GM12891 (cell line): ENCODE measurements at regions not wholly inside any gene's neighbourhood (a gene's known extent, or its start where the extent isn't known, plus 50 kb on each side); places are given as distances from the start of the nearest gene placed in this dataset.

ENCODE experiments used
- POLR2A ChIP-seq: IDR thresholded peaks from 2 replicates; pipeline ENCODE4 v1.6.1; 2011; ENCODE audit warnings: low read depth, low read length, control low read depth
- POLR2AphosphoS5 ChIP-seq: IDR thresholded peaks from 2 replicates; pipeline ENCODE4 v1.6.1; 2011; ENCODE audit warnings: low read depth, low read length, control low read depth
- POU2F2 ChIP-seq: IDR thresholded peaks from 2 replicates; pipeline ENCODE4 v1.6.1; 2011; ENCODE audit warnings: low read depth, mild to moderate bottlenecking, control low read depth, low read length, moderate library complexity
- TAF1 ChIP-seq: IDR thresholded peaks from 2 replicates; pipeline ENCODE4 v1.6.1; 2011; ENCODE audit warnings: low read depth, low read length, control low read depth

DNA sequence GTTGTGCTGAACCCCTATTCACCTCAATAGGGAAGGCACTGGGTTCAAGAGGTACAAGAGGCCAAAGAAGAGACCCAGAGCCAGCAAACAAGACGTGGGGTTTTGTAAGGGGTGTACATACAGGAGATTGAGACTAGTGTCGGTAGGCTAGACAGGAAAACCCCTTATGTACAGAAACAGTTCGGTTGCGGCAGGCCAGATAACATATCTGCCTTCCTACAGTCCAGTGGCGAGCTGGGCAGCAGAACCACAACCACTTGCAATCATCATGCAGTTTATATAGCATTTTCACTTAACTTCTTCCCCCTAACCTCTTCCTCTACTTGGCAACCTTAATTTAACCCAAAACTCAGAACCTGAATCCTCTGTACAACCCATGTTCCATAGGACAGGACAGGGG, 422.2 kb downstream of the PDHA2 start:
- no peak for TF ChIP-seq POU2F2
- no peak for TF ChIP-seq POLR2A
- TF ChIP-seq POLR2AphosphoS5 = no peak
- TF ChIP-seq TAF1 = no peak
